KG1 (cell line): ENCODE measurements at regions not wholly inside any gene's neighbourhood (a gene's known extent, or its start where the extent isn't known, plus 50 kb on each side); places are given as distances from the start of the nearest gene placed in this dataset.

Source experiments
- DNase-seq: peaks from one replicate; lab custom pipeline; 2025; lab: John Stamatoyannopoulos, UW

DNA sequence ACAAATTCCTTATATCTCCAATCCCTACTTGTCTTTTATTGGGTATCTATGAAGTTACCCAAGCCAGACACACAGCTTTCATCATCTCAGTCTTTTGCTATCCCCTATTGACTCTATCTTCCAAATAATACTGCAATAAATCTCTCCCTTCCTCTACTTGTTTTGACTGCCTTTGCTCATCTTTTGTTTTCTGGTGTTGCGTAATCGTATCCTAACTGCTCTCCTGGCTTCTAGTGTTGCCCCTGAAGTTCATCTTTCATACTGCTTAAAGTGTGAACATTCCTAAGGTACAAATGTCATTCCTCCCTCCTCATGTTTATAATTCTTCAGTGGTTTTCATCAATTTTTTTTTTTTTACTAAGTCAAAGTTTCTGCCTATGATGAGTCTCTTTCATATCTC, 491.3 kb upstream of the DCC start:
- DNase-seq, result no peak

- DNase-seq, result no peak
Measured at GRCh38 chr18:51852681-51853080, 487.3 kb upstream of the DCC start.

- no peak for DNase-seq
Measured at GRCh38 chr18:51857989-51858388, 482.0 kb upstream of the DCC start.

- no peak for DNase-seq
Measured at GRCh38 chr18:51861046-51861445, 479.0 kb upstream of the DCC start.

GRCh38 chr18:51862051-51862715, 477.8 kb upstream of the DCC start:
- DNase-seq, result no peak

GRCh38 chr18:51864219-51864965, 475.6 kb upstream of the DCC start:
- DNase-seq, result no peak

GRCh38 chr18:51865538-51865937, 474.5 kb upstream of the DCC start:
- DNase-seq, result no peak

GRCh38 chr18:51867767-51868166, 472.2 kb upstream of the DCC start:
- no peak for DNase-seq

DNA sequence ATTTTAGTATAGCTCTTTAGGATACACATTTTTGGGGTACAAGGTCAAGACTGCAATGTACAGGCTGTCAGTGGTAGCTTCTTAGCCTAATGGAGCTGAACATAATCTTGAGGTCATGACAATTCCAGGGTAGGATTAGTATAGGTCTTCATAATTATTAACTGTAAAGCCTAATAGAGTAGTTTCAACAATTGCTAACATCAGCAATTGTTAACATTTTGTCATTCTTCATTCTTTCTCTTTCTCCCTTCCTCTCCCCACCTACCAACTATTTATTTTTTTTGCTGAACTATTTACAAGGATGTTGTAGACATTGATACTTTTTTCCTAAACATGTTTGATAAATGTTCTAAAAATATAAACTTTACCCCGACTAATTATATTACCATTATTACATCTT, 461.3 kb upstream of the DCC start:
- DNase-seq, result no peak

- no peak for DNase-seq
Measured at GRCh38 chr18:51879329-51879728, 460.7 kb upstream of the DCC start.

- no peak for DNase-seq
Measured at GRCh38 chr18:51881394-51881793, 458.6 kb upstream of the DCC start.

DNA sequence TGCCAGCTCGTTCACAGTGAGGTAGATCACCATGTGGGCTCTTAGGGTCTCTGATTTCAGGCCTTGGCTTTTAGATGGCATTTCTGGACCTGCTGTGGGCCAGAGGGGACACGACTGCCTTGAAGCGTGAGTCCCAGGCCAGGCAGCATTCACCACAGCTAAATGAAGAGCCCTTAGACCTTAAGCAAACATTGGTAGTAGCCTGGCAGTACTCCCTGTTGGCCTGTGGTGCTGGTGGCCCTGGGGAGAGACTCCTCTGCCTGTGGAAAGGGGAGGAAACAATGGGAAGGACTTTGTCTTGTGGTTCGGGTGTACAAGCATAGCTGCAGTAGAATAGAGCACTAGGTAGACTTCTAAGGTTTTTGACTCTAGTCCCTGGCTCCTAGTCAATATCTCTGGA, 456.0 kb upstream of the DCC start:
- no peak for DNase-seq

DNA sequence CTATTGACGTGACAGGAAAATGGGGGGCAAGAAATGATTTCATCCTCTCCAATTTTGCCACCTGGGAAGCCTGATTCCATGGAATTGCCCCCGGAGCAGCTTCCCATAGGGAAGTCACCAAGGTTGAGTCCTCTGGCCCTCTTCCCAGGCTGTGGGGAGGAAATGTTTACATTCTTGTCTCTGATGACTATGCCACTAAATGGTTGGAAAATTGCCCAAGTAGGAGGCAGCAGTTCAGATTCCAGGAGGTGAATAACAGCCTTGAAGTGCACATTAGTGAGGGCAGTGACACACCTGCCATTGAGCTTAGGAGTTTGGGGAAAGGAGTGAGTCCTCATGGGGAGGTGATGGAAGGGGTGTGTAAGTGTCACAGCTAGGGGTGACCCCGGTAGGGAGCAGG, 449.2 kb upstream of the DCC start:
- DNase-seq, result no peak

DNA sequence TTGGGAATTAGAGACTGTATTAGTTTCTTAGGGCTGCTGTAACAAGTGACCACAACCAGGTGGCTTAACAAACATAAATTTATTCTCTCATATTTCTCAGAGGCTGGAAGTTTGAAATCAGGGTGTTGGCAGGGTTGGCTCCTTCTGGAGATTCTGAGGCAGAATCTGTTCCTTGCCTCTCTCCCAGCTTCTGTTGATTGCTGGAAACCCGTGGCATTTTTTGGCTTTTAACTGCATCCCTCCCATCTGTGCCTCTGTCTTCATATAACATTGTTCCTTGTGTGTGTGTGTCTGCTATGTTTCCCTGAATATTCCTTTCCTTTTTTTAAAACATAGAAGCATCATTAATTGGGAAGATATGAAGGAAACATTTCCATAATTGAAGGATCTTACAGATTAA, 448.1 kb upstream of the DCC start:
- DNase-seq, result no peak

GRCh38 chr18:51897884-51898283, 442.1 kb upstream of the DCC start:
- no peak for DNase-seq

GRCh38 chr18:51907687-51908597, 432.1 kb upstream of the DCC start:
- DNase-seq, result no peak

DNA sequence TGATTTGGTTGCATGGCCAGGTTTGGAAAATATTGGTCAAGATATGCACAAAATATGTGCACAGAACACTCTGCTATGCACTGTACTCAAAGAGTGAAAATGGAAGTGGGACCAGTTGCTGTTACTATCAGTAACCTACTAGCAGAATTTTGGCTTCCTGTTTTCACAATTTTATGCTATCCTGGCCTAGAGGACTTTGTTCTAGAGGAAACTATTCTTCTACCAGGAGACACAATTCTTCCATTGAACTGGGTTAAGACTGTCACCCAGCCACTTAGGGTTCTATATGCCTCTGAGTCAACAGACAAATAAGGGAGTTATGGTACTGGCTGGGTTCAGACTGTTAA, 431.4 kb upstream of the DCC start:
- no peak for DNase-seq

DNA sequence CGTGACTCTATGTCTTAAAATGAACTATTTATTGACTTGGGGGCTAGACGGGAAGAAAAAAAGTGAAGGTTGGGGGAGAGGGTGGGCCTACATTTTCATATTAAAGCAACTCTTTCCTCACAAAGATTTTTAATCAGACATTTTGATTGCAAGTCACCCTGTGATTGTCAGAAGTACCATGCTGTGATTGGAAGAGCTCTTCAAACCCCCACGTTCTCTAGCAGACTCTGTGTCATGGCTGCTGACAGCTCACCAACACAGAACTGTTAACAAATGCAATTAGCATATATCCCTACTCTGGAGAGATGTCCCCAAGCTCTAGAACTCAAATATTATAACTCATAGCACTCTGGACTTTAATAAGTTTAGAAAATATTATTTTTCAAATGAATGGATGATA, 428.4 kb upstream of the DCC start:
- DNase-seq, result no peak

DNA sequence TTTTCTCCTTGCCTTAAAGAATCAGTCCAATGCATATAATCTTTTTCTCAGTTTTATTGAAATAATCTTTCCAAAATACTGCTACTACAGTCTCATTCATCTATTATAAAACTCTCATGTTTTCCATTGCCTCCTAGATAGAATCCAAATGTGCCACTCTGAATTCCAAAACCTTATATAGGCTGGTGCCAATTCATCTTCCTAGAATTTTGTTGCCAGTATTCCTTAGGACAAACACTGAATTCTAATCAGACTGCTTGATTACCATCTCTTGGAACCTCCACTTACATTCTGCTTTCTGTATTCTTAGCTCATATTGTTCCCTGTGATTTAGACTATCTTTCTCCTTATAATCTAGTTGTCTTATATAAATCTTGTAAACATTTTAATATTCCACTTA, 427.6 kb upstream of the DCC start:
- no peak for DNase-seq

DNA sequence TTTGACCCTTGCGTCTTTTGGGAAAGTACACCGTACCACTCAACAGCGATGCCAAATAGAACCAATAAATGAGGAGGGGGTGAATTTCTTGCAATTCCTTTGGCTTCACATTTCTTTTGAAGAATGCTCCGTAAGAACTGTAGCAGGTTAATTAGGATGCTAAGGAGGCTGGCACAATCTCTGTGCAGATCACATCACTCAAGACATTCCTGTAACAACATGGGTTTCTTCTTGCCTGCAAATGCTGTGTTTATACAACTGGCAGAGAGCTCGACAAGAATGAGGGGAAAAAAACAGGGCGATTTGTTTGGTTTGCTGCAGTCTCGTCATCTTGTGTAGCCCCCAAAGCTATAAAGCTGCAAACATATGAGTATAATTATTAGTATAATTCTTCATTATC, 424.8 kb upstream of the DCC start:
- DNase-seq, result no peak

DNA sequence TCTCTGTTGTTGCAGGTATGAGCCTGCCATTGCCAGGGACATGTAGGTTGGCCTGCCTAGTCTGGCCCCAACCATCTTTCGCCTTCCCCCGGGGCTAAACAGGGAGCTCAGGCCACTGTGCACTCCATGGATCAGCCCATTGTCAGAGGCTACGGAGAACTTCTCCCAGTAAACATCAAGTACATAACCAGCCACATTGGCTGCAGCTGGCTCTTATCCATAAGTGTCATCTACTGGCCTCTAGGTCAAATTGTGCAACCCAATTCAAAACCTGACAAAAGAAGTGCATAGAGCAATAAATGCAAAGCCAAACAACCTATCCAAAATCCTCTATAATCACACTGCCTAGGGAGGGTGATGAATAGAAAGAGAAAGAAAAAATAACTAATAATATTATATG, 418.1 kb upstream of the DCC start:
- no peak for DNase-seq

- no peak for DNase-seq
Measured at GRCh38 chr18:51933903-51934302, 406.1 kb upstream of the DCC start.

DNA sequence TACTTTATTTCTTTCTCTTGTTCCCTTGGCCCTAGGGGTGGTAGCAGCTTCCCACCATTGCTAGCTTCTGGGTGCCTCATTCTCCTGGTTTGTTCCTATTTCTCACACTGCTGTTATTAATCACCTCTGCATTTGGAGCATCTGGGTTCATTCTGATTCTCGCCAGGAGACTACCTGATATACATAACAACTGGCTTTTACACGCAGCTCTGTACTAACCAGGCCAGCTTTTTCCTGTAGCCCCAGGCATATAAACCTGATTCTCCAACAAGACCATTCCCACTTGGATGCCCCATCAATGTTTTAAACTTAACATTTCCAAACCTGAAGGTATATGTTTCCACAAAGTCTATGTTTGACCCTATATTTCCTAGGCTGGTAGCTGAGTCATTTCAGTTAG, 403.9 kb upstream of the DCC start:
- no peak for DNase-seq
